ENCODE measurements at regions not wholly inside any gene's neighbourhood (a gene's known extent, or its start where the extent isn't known, plus 50 kb on each side); places are given as distances from the start of the nearest gene placed in this dataset.

GRCh38 chr6:30832864-30833263, 51.5 kb upstream of the DDR1 start:
- Mint-ChIP-seq H3K36me3 (ENCODE audit: low read depth) (peaks cover 5% of the 10 kb centered on the region), H3K9me3 (no peaks in the 10 kb centered on the region), H3K27me3 (ENCODE audit: low read depth) (no peaks in the 10 kb centered on the region), H3K4me3 (no peak overlapping the region), H3K27ac (peak overlapping the region; percentile 46), H3K4me1 (ENCODE audit: low read depth) (peaks cover 53% of the 10 kb centered on the region)
- DNase-seq (ENCODE audit: low spot score): no peak

GRCh38 chr6:30830438-30830837, 53.9 kb upstream of the DDR1 start:
- Mint-ChIP-seq H3K27me3 (ENCODE audit: low read depth) (no peaks in the 10 kb centered on the region), H3K4me3 (peak overlapping the region; percentile 90), H3K4me1 (ENCODE audit: low read depth) (peaks cover 62% of the 10 kb centered on the region), H3K27ac (peak overlapping the region; percentile 92), H3K9me3 (no peaks in the 10 kb centered on the region), H3K36me3 (ENCODE audit: low read depth) (peaks cover 12% of the 10 kb centered on the region)
- DNase-seq (ENCODE audit: low spot score): no peak

- Mint-ChIP-seq H3K4me1 (ENCODE audit: low read depth) (peaks cover 55% of the 10 kb centered on the region), H3K27ac (peak overlapping the region; percentile 92), H3K36me3 (ENCODE audit: low read depth) (peaks cover 14% of the 10 kb centered on the region), H3K9me3 (no peaks in the 10 kb centered on the region), H3K27me3 (ENCODE audit: low read depth) (no peaks in the 10 kb centered on the region), H3K4me3 (peak overlapping the region; percentile 90)
- no peak for DNase-seq (ENCODE audit: low spot score)
Observed at GRCh38 chr6:30829639-30830255, 54.6 kb upstream of the DDR1 start.

- Mint-ChIP-seq H3K27me3 (ENCODE audit: low read depth) (no peaks in the 10 kb centered on the region), H3K4me3 (peak overlapping the region; percentile 90), H3K27ac (peak overlapping the region; percentile 65), H3K36me3 (ENCODE audit: low read depth) (peaks cover 20% of the 10 kb centered on the region), H3K4me1 (ENCODE audit: low read depth) (peaks cover 49% of the 10 kb centered on the region), H3K9me3 (no peaks in the 10 kb centered on the region)
- DNase-seq (ENCODE audit: low spot score): no peak
Observed at GRCh38 chr6:30829033-30829432, 55.3 kb upstream of the DDR1 start.

GRCh38 chr6:30828027-30828962, 56.0 kb upstream of the DDR1 start:
- H3K36me3 Mint-ChIP-seq (ENCODE audit: low read depth): peaks cover 25% of the 10 kb centered on the region
- H3K4me1 Mint-ChIP-seq (ENCODE audit: low read depth): peaks cover 54% of the 10 kb centered on the region
- H3K4me3 Mint-ChIP-seq: peak overlapping the region; percentile 90
- no peaks in the 10 kb centered on the region for H3K27me3 Mint-ChIP-seq (ENCODE audit: low read depth)
- peak; percentile 70 for DNase-seq (ENCODE audit: low spot score)
- H3K27ac Mint-ChIP-seq: peak overlapping the region; percentile 38
- no peaks in the 10 kb centered on the region for H3K9me3 Mint-ChIP-seq

- H3K4me1 Mint-ChIP-seq (ENCODE audit: low read depth): peaks cover 58% of the 10 kb centered on the region
- no peak for DNase-seq (ENCODE audit: low spot score)
- H3K27me3 Mint-ChIP-seq (ENCODE audit: low read depth): no peaks in the 10 kb centered on the region
- H3K9me3 Mint-ChIP-seq: no peaks in the 10 kb centered on the region
- H3K4me3 Mint-ChIP-seq: peak overlapping the region; percentile 41
- peaks cover 33% of the 10 kb centered on the region for H3K36me3 Mint-ChIP-seq (ENCODE audit: low read depth)
- no peak overlapping the region for H3K27ac Mint-ChIP-seq
Observed at GRCh38 chr6:30826961-30827342, 57.4 kb upstream of the DDR1 start.

GRCh38 chr6:30824698-30825097, 59.6 kb upstream of the DDR1 start:
- no peaks in the 10 kb centered on the region for H3K27me3 Mint-ChIP-seq (ENCODE audit: low read depth)
- H3K4me1 Mint-ChIP-seq (ENCODE audit: low read depth): peaks cover 50% of the 10 kb centered on the region
- DNase-seq (ENCODE audit: low spot score): no peak
- peaks cover 37% of the 10 kb centered on the region for H3K36me3 Mint-ChIP-seq (ENCODE audit: low read depth)
- no peak overlapping the region for H3K4me3 Mint-ChIP-seq
- no peak overlapping the region for H3K27ac Mint-ChIP-seq
- no peaks in the 10 kb centered on the region for H3K9me3 Mint-ChIP-seq

- DNase-seq (ENCODE audit: low spot score): no peak
- Mint-ChIP-seq H3K9me3 (no peaks in the 10 kb centered on the region), H3K27me3 (ENCODE audit: low read depth) (no peaks in the 10 kb centered on the region), H3K4me1 (ENCODE audit: low read depth) (peaks cover 46% of the 10 kb centered on the region), H3K27ac (no peak overlapping the region), H3K36me3 (ENCODE audit: low read depth) (peaks cover 37% of the 10 kb centered on the region), H3K4me3 (no peak overlapping the region)
Observed at GRCh38 chr6:30823534-30823865, 60.8 kb upstream of the DDR1 start.

- H3K27ac Mint-ChIP-seq: peak overlapping the region; percentile 47
- H3K4me1 Mint-ChIP-seq (ENCODE audit: low read depth): peaks cover 42% of the 10 kb centered on the region
- H3K36me3 Mint-ChIP-seq (ENCODE audit: low read depth): peaks cover 42% of the 10 kb centered on the region
- H3K27me3 Mint-ChIP-seq (ENCODE audit: low read depth): no peaks in the 10 kb centered on the region
- DNase-seq (ENCODE audit: low spot score): no peak
- no peak overlapping the region for H3K4me3 Mint-ChIP-seq
- peaks cover under 1% of the 10 kb centered on the region for H3K9me3 Mint-ChIP-seq
Observed at GRCh38 chr6:30821862-30822784, 62.2 kb upstream of the DDR1 start.

- H3K9me3 Mint-ChIP-seq: peaks cover 8% of the 10 kb centered on the region
- H3K36me3 Mint-ChIP-seq (ENCODE audit: low read depth): peaks cover 45% of the 10 kb centered on the region
- H3K27me3 Mint-ChIP-seq (ENCODE audit: low read depth): no peaks in the 10 kb centered on the region
- peaks cover 44% of the 10 kb centered on the region for H3K4me1 Mint-ChIP-seq (ENCODE audit: low read depth)
- no peak overlapping the region for H3K4me3 Mint-ChIP-seq
- no peak for DNase-seq (ENCODE audit: low spot score)
- H3K27ac Mint-ChIP-seq: no peak overlapping the region
Observed at GRCh38 chr6:30820193-30820592, 64.1 kb upstream of the DDR1 start.

- Mint-ChIP-seq H3K9me3 (peaks cover 9% of the 10 kb centered on the region), H3K4me3 (no peak overlapping the region), H3K27ac (peak overlapping the region; percentile 42), H3K27me3 (ENCODE audit: low read depth) (no peaks in the 10 kb centered on the region), H3K4me1 (ENCODE audit: low read depth) (peaks cover 51% of the 10 kb centered on the region), H3K36me3 (ENCODE audit: low read depth) (peaks cover 44% of the 10 kb centered on the region)
- peak; percentile 81 for DNase-seq (ENCODE audit: low spot score)
Observed at GRCh38 chr6:30819297-30819917, 64.9 kb upstream of the DDR1 start.

- H3K27ac Mint-ChIP-seq: no peak overlapping the region
- DNase-seq (ENCODE audit: low spot score): no peak
- H3K27me3 Mint-ChIP-seq (ENCODE audit: low read depth): no peaks in the 10 kb centered on the region
- H3K4me1 Mint-ChIP-seq (ENCODE audit: low read depth): peaks cover 56% of the 10 kb centered on the region
- no peak overlapping the region for H3K4me3 Mint-ChIP-seq
- peaks cover 9% of the 10 kb centered on the region for H3K9me3 Mint-ChIP-seq
- peaks cover 46% of the 10 kb centered on the region for H3K36me3 Mint-ChIP-seq (ENCODE audit: low read depth)
Observed at GRCh38 chr6:30818391-30818841, 65.9 kb upstream of the DDR1 start.
